Neural cell (in vitro differentiated cells): ENCODE measurements at regions not wholly inside any gene's neighbourhood (a gene's known extent, or its start where the extent isn't known, plus 50 kb on each side); places are given as distances from the start of the nearest gene placed in this dataset.

Experiments used
- H2AFZ ChIP-seq: fragments of 200-600, 300-800 bp; sonication (generic), shearing (Covaris generic); 2 replicates; pipeline ENCODE4 v1.6.0; 2014; ENCODE audit warnings: low read depth, mild to moderate bottlenecking, antibody characterized with exemption, low read length, moderate library complexity
- H3F3A ChIP-seq: fragments of 200-600 bp; shearing (Covaris generic); 2 replicates; pipeline ENCODE4 v1.6.1; 2016; ENCODE audit warnings: mild to moderate bottlenecking, moderate library complexity, mixed read lengths, antibody characterized with exemption, low read length; ENCODE audit not compliant: insufficient read depth, poor library complexity, severe bottlenecking
- H3K27ac ChIP-seq: fragments of 200-600, 300-800 bp; sonication (generic), shearing (Covaris generic); 2 replicates; pipeline ENCODE4 v1.5.1; 2014; ENCODE audit warnings: mild to moderate bottlenecking, low read length, moderate library complexity
- H3K27me3 ChIP-seq: fragments of 300-800, 200-600 bp; sonication (generic), shearing (Covaris generic); 2 replicates; pipeline ENCODE4 v1.6.0; 2014; ENCODE audit warnings: mild to moderate bottlenecking, low read depth, low read length, moderate library complexity; ENCODE audit not compliant: insufficient read depth
- H3K36me3 ChIP-seq: fragments of 300-800, 200-600 bp; sonication (generic), shearing (Covaris generic); 2 replicates; pipeline ENCODE4 v1.5.1; 2014; ENCODE audit warnings: mild to moderate bottlenecking, antibody characterized with exemption, low read length, moderate library complexity; ENCODE audit not compliant: insufficient read depth
- H3K4me2 ChIP-seq: fragments of 300-800, 200-600 bp; sonication (generic), shearing (Covaris generic); 2 replicates; pipeline ENCODE4 v1.6.0; 2014; ENCODE audit warnings: mild to moderate bottlenecking, low read length
- H3K4me3 ChIP-seq: fragments of 300-800, 200-600 bp; sonication (generic), shearing (Covaris generic); 2 replicates; pipeline ENCODE4 v1.5.1; 2014; ENCODE audit warnings: mild to moderate bottlenecking, low read length, moderate library complexity
- H3K79me2 ChIP-seq: fragments of 200-600 bp; shearing (Covaris generic); replicated peaks from 2 replicates; pipeline ENCODE4 v1.6.0; 2014; ENCODE audit warnings: mild to moderate bottlenecking, low read length, moderate library complexity; ENCODE audit not compliant: insufficient read depth
- H3K9ac ChIP-seq: fragments of 300-800, 200-600 bp; sonication (generic), shearing (Covaris generic); 2 replicates; pipeline ENCODE4 v1.6.1; 2016; ENCODE audit warnings: mild to moderate bottlenecking, low read length, mixed read lengths
- H3K9me2 ChIP-seq: fragments of 200-600 bp; shearing (Covaris generic); 2 replicates; pipeline ENCODE4 v1.6.1; 2016; ENCODE audit warnings: mild to moderate bottlenecking, low read length, mixed read lengths; ENCODE audit not compliant: insufficient read depth
- H3K9me3 ChIP-seq: fragments of 200-600, 300-800 bp; sonication (generic), shearing (Covaris generic); 2 replicates; pipeline ENCODE4 v1.6.1; 2016; ENCODE audit warnings: mild to moderate bottlenecking, mixed run types, low read length, moderate library complexity, mixed read lengths
- H4K20me1 ChIP-seq: fragments of 200-600 bp; shearing (Covaris generic); 2 replicates; pipeline ENCODE4 v1.6.1; 2016; ENCODE audit warnings: mild to moderate bottlenecking, mixed run types; ENCODE audit not compliant: insufficient read depth
- EP300 ChIP-seq: fragments of 450-650 bp; conservative IDR thresholded peaks from 2 replicates; pipeline ENCODE4 v1.6.1; 2014; ENCODE audit warnings: antibody characterized with exemption, mild to moderate bottlenecking, moderate library complexity; ENCODE audit not compliant: poor library complexity, severe bottlenecking
- EZH2 ChIP-seq: fragments of 200-600, 300-800 bp; shearing (Covaris generic), sonication (generic); IDR thresholded peaks from 2 replicates; pipeline ENCODE4 v1.6.1; 2014; ENCODE audit warnings: antibody characterized with exemption, low read length, borderline replicate concordance, mild to moderate bottlenecking; ENCODE audit not compliant: insufficient read depth, poor library complexity, severe bottlenecking
- MXI1 ChIP-seq: fragments of 450-650 bp; conservative IDR thresholded peaks from 2 replicates; pipeline ENCODE4 v1.6.1; 2014; ENCODE audit warnings: antibody characterized with exemption, mild to moderate bottlenecking; ENCODE audit not compliant: poor library complexity, severe bottlenecking
- POLR2AphosphoS5 ChIP-seq: IDR thresholded peaks from 2 replicates; pipeline ENCODE4 v1.6.1; 2012
- RAD21 ChIP-seq: fragments of 450-650 bp; conservative IDR thresholded peaks from 2 replicates; pipeline ENCODE4 v1.6.1; 2014; ENCODE audit warnings: antibody characterized with exemption, mild to moderate bottlenecking, moderate library complexity
- SMC3 ChIP-seq: fragments of 450-650 bp; conservative IDR thresholded peaks from 2 replicates; pipeline ENCODE4 v1.6.1; 2014; ENCODE audit warnings: antibody characterized with exemption, mild to moderate bottlenecking, moderate library complexity; ENCODE audit not compliant: poor library complexity
- TAF1 ChIP-seq: IDR thresholded peaks from 2 replicates; pipeline ENCODE4 v1.6.1; 2012; ENCODE audit warnings: low read depth
- TF ChIP-seq, protein P1 (sequence below): IDR thresholded peaks from 2 replicates; pipeline ENCODE4 v1.6.1; 2012; ENCODE audit warnings: borderline replicate concordance
- TF ChIP-seq, protein P2 (sequence below): fragments of 450-650 bp; IDR thresholded peaks from 2 replicates; pipeline ENCODE4 v1.5.1; 2014; ENCODE audit warnings: antibody characterized with exemption, mild to moderate bottlenecking, moderate library complexity; ENCODE audit not compliant: poor library complexity, severe bottlenecking

DNA sequence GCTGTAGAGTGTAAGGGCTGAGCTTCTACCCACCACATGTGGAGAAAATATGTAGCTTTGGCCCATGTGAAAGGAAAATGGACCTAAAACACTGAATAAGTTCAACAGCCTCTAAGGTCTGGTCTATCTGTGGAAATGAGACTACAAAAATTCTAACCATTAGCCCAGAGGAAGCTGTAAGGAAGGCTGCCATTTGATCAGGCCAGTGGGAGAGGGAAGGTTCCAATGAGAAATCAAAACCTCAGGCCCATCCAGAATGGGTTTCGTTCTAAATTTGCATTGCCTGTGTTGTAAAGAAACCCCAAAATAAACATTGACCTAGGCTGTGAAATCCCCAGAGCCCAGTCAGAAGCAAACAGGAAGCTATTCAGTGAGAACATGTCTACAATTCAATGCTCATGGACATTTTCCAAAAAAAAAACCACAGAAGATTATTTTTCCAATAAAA is 320.4 kb upstream of the SLC7A11 start:
- Histone ChIP-seq H3K27me3 (no peaks in the 10 kb centered on the region), H3F3A (no peaks in the 10 kb centered on the region), H3K79me2 (no peaks in the 10 kb centered on the region), H4K20me1 (no peaks in the 10 kb centered on the region), H3K4me3 (no peak overlapping the region), H3K9ac (no peak overlapping the region), H3K9me2 (no peaks in the 10 kb centered on the region), H3K9me3 (no peaks in the 10 kb centered on the region), H2AFZ (no peak overlapping the region), H3K4me2 (no peak overlapping the region), H3K27ac (no peak overlapping the region), H3K36me3 (no peaks in the 10 kb centered on the region)
- TF ChIP-seq RAD21 (no peak), MXI1 (no peak), SMC3 (no peak), EZH2 (no peak), POLR2AphosphoS5 (no peak), TAF1 (no peak), EP300 (no peak)
- TF ChIP-seq, protein P1, sequence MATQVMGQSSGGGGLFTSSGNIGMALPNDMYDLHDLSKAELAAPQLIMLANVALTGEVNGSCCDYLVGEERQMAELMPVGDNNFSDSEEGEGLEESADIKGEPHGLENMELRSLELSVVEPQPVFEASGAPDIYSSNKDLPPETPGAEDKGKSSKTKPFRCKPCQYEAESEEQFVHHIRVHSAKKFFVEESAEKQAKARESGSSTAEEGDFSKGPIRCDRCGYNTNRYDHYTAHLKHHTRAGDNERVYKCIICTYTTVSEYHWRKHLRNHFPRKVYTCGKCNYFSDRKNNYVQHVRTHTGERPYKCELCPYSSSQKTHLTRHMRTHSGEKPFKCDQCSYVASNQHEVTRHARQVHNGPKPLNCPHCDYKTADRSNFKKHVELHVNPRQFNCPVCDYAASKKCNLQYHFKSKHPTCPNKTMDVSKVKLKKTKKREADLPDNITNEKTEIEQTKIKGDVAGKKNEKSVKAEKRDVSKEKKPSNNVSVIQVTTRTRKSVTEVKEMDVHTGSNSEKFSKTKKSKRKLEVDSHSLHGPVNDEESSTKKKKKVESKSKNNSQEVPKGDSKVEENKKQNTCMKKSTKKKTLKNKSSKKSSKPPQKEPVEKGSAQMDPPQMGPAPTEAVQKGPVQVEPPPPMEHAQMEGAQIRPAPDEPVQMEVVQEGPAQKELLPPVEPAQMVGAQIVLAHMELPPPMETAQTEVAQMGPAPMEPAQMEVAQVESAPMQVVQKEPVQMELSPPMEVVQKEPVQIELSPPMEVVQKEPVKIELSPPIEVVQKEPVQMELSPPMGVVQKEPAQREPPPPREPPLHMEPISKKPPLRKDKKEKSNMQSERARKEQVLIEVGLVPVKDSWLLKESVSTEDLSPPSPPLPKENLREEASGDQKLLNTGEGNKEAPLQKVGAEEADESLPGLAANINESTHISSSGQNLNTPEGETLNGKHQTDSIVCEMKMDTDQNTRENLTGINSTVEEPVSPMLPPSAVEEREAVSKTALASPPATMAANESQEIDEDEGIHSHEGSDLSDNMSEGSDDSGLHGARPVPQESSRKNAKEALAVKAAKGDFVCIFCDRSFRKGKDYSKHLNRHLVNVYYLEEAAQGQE = no peak
- TF ChIP-seq, protein P2, sequence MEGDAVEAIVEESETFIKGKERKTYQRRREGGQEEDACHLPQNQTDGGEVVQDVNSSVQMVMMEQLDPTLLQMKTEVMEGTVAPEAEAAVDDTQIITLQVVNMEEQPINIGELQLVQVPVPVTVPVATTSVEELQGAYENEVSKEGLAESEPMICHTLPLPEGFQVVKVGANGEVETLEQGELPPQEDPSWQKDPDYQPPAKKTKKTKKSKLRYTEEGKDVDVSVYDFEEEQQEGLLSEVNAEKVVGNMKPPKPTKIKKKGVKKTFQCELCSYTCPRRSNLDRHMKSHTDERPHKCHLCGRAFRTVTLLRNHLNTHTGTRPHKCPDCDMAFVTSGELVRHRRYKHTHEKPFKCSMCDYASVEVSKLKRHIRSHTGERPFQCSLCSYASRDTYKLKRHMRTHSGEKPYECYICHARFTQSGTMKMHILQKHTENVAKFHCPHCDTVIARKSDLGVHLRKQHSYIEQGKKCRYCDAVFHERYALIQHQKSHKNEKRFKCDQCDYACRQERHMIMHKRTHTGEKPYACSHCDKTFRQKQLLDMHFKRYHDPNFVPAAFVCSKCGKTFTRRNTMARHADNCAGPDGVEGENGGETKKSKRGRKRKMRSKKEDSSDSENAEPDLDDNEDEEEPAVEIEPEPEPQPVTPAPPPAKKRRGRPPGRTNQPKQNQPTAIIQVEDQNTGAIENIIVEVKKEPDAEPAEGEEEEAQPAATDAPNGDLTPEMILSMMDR = no peak

DNA sequence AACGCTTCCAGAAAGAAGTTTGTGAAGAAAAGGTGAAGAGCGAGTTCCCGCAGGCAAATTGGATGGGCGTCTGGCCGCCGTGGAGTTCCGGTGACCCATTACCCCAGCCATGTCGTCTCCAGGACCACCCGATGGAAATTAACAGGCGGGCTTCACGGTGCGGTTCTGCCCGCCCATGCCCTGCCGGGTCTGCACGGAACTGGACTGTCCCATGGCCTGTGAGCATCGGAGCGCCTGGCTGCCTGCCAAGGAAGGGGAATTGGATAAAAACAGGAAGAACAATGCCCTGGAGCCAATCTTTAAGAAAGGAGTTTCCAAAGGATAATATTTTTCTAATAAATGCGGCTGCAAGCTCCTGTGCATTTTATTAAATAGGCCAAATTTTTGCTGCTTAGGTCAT is 319.8 kb upstream of the SLC7A11 start:
- no peak overlapping the region for H3K9ac ChIP-seq
- H3K27ac ChIP-seq = no peak overlapping the region
- TF ChIP-seq MXI1 (no peak), EP300 (no peak), EZH2 (no peak)
- no peak overlapping the region for H2AFZ ChIP-seq
- no peak overlapping the region for H3K4me3 ChIP-seq
- H3K36me3 ChIP-seq = no peaks in the 10 kb centered on the region
- no peaks in the 10 kb centered on the region for H4K20me1 ChIP-seq
- H3K9me3 ChIP-seq = no peaks in the 10 kb centered on the region
- H3K4me2 ChIP-seq = no peak overlapping the region
- no peaks in the 10 kb centered on the region for H3F3A ChIP-seq
- H3K79me2 ChIP-seq = no peaks in the 10 kb centered on the region
- H3K9me2 ChIP-seq = no peaks in the 10 kb centered on the region
- no peaks in the 10 kb centered on the region for H3K27me3 ChIP-seq
